HG02973 (cell line): ENCODE measurements at regions not wholly inside any gene's neighbourhood (a gene's known extent, or its start where the extent isn't known, plus 50 kb on each side); places are given as distances from the start of the nearest gene placed in this dataset.
A peak's percentile ranks its signal among the peaks of the same experiment; 100 is the strongest.
"Not testable (repeated sequence)": the region's sequence is repeated elsewhere in the genome, so short reads cannot be mapped to it uniquely, and the experiment has no call there.

ENCODE experiments used
- ATAC-seq: cut with Tn5 transposase; IDR thresholded peaks from one replicate; pipeline ENCODE4 v1.9.1; 2021; ENCODE audit warnings: moderate library complexity; ENCODE audit not compliant: unreplicated experiment

DNA sequence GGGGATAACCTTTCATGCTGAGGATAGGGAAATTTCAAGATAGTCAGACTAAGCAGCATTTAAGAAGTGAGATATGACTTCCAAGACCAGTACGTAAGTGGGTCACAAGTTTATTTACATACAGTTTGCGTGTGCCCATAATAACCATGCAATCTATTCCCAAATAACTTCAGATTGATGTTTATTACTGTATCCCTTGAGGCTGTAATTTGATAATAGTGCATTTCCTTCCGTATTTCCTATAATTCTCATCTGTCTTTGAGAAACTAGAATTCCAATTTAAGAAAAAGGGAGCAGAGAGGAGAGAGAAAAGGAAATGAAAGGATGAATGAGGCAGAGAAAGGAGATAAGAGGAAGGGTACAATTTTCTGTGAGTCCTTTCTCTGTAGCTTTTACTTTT, 1073.1 kb downstream of the EPHA3 start:
- no peak for ATAC-seq

DNA sequence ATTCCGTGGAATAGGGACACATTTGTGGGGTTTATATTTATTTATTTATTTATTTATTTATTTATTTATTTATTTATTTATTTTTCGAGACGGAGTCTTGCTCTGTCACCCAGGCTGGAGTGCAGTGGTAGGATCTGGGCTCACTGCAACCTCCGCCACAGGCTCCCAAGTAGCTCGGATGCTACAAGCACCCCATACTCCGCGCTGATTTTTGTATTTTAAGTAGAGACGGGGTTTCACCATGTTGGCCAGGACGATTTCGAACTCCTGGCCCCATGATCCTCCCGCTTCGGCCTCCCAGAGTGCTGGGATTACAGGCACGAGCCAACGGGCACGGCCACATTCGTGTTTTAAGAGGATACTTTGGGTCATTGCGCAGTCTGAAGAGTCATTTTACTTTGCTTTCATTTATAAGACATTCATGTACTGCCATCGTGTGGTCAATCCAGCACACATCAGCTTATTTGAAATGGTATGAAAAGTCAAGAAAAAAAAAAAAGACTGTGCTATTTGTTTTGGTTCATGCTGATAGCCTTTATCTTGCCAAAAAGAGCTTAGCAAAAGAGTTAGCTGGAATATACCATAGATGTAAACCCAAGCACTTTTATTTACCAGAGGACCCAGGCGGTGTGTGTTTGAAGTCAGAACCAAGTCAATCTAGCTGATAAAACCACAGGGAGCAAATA, 1075.0 kb downstream of the EPHA3 start:
- ATAC-seq = peak; percentile 65

DNA sequence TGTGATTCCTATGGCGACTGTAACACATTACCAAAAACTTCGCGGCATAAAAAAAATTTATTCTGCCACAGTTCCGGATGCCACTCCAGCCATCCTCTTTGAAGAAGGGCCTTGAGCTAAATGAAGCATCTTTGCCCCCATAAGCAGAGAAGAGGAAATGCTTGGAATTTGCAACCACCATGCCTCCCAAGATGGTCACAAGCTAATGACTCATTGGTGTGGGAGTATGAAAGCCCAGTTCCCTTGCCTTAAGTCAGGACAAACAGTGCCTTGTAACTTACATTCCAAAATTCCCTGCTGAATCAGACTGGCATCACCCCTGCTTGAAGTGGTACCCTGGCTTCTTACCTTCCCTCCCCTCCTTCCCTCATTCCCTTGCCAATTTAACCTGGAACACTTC, 1077.4 kb downstream of the EPHA3 start:
- ATAC-seq = no peak

- not testable (repeated sequence) for ATAC-seq
Measured at GRCh38 chr3:90197383-90197782, 1090.0 kb downstream of the EPHA3 start.

GRCh38 chr3:90202931-90203330, 1095.5 kb downstream of the EPHA3 start:
- ATAC-seq = not testable (repeated sequence)

DNA sequence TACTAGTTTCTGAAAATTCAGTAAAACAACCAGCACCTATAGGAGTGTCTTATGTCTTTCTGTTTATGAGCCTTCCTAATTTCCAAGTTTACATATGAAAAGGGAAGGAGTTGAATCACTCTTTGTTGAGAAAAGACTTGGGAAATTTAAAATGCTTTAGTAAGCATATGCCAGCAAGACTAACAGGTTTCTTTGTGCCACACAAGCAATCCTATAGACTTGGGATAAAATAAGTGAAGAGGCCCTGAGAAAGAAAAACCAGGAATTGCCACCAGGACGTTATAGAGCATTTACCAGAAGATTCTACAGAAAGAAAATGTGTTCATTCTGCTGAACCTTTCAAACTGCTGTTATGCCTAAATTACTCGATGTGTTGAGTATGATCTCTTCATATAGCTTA, 1099.1 kb downstream of the EPHA3 start:
- ATAC-seq = not testable (repeated sequence)

GRCh38 chr3:90207353-90208097, 1100.1 kb downstream of the EPHA3 start:
- ATAC-seq = not testable (repeated sequence)

DNA sequence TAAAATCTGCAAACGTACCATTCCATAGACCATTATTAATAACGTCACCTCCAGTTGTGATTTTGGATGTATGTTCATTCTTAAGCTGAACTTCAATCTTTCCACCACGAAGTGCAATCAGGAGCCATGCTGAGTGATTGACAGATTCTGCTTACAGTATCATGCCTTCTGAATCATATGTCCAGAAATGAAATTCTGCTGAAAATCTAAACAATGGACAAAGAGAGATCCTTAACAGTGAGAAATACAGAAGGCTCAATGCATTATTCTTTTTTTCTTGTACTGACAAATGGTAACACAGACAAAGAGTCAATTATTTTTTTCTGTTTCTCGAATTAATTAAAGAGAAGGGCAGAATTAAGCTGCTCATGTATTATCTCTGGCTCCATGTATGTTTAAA, 1114.5 kb downstream of the EPHA3 start:
- ATAC-seq = no peak

GRCh38 chr3:90241481-90241880, 1134.1 kb downstream of the EPHA3 start:
- no peak for ATAC-seq

DNA sequence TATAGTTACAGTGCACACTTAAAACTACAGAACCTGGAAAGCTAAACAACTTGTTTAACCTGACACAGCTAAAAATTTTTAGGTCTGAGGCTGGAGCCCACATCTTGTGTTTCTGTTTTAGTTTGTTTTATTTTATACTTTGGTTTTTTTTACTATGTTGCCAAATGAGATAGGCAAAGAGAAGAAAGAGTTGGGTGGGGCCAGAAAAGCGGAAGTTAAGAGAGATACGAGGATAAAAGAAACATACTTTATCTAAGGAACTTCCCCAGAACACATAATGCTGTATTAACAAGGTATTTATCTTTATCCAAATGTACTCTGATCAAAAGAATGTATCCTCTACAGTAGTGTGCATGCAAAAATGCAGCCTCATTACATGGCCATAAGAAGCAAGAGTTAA, 1145.7 kb downstream of the EPHA3 start:
- no peak for ATAC-seq

DNA sequence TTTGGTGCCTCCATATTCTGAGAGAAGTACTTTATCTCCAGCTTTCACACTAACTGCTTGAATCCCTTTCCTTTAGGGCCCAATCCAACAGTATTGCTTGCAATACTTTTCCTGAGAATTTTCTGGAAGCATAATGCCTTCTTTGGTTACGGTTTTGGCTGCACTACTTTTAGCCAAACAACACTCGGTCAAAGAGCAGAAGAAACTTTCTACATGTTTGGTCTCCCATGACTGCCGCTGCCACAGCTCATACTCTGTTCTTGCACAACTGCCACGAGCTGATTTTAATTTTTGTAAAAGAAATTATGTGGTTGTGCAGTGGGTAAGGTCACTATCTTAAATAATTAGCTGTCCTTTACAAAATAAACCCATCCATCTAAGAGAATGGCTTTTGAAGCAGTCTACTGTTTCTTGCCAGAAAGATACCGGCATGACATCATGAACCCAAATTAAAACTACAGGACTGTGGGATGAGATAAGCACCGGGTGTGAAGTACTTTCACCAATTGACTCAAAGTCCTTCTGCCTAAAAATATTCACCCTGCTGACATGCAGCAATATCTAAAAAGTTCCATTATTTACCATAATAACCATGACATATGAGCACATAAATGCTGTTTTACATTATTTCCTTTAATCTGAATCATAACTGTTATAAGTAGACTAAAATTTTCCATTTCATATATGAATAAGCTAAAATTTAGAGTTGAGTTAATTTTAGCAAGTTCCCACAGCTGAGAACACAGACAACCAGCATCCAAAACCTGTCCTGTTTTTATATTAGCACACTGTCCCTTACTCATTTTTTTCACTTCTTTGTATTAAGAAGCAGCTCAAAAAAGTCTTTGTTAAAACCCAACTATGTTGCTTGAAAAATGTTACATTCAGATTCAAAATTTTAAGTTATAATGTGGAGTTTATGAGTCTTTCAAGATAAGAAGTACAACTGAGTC, 1154.3 kb downstream of the EPHA3 start:
- ATAC-seq = no peak
